CD8-positive, alpha-beta memory T cell (primary cell): ENCODE measurements at regions not wholly inside any gene's neighbourhood (a gene's known extent, or its start where the extent isn't known, plus 50 kb on each side); places are given as distances from the start of the nearest gene placed in this dataset.
"Not testable (repeated sequence)": the region's sequence is repeated elsewhere in the genome, so short reads cannot be mapped to it uniquely, and the experiment has no call there.

ENCODE experiments used
- CTCF ChIA-PET: fragments of 350-600 bp; sonication (Branson Sonifier 250); formaldehyde crosslinking; loops from one replicate; lab custom pipeline; 2021; ENCODE audit warnings: antibody characterized with exemption; lab: Charles Lee
- POLR2A ChIA-PET: fragments of 350-600 bp; sonication (Branson Sonifier 250); formaldehyde crosslinking; loops from one replicate; lab custom pipeline; 2021; ENCODE audit warnings: antibody characterized with exemption; lab: Charles Lee
- DNase-seq, 5 donors: peaks; one replicate each; pipeline versions ENCODE4 v3.0.0 to v3.0.0-alpha.2; 2020 to 2022; ENCODE audit warnings: mixed read lengths in 1 of 5
- H3K27ac ChIP-seq: one replicate; pipeline ENCODE4 v1.7.0; 2013; ENCODE audit warnings: low read depth, mild to moderate bottlenecking, low read length, moderate library complexity
- H3K27me3 ChIP-seq: 2 replicates; pipeline ENCODE4 v1.7.0; 2013; ENCODE audit warnings: low read length, mild to moderate bottlenecking; ENCODE audit not compliant: insufficient read depth, poor library complexity, severe bottlenecking
- H3K36me3 ChIP-seq: 2 replicates; pipeline ENCODE4 v1.7.0; 2013; ENCODE audit warnings: mild to moderate bottlenecking, low read length, moderate library complexity; ENCODE audit not compliant: insufficient read depth
- H3K4me1 ChIP-seq: 2 replicates; pipeline ENCODE4 v1.7.0; 2013; ENCODE audit warnings: mild to moderate bottlenecking, low read length, moderate library complexity; ENCODE audit not compliant: insufficient read depth
- H3K4me3 ChIP-seq: 2 replicates; pipeline ENCODE4 v1.7.0; 2013; ENCODE audit warnings: mild to moderate bottlenecking, low read length
- H3K9me3 ChIP-seq: 2 replicates; pipeline ENCODE4 v1.7.0; 2013; ENCODE audit warnings: mild to moderate bottlenecking, low read length
- H3K27ac Mint-ChIP-seq, 8 donors: one replicate each; pipeline ENCODE4 v1.8.0; 2020 to 2021; ENCODE audit warnings: mixed read lengths in 8 of 8, mild to moderate bottlenecking in 6 of 8, inconsistent platforms in 3 of 8, moderate library complexity in 3 of 8
- H3K27me3 Mint-ChIP-seq, 2 donors: one replicate each; pipeline ENCODE4 v1.8.0; 2020 to 2021; ENCODE audit warnings: mixed read lengths in 2 of 2, mild to moderate bottlenecking in 1 of 2, moderate library complexity in 1 of 2
- H3K36me3 Mint-ChIP-seq, 3 donors: one replicate each; pipeline ENCODE4 v1.8.0; 2020 to 2021; ENCODE audit warnings: mixed read lengths in 3 of 3, inconsistent platforms in 1 of 3, mild to moderate bottlenecking in 1 of 3
- H3K4me1 Mint-ChIP-seq, 3 donors: one replicate each; pipeline ENCODE4 v1.8.0; 2020 to 2021; ENCODE audit warnings: mixed read lengths in 3 of 3, inconsistent platforms in 1 of 3, mild to moderate bottlenecking in 1 of 3
- H3K4me3 Mint-ChIP-seq, 7 donors: one replicate each; pipeline ENCODE4 v1.8.0; 2020 to 2021; ENCODE audit warnings: mixed read lengths in 7 of 7, mild to moderate bottlenecking in 6 of 7, moderate library complexity in 4 of 7, inconsistent platforms in 2 of 7
- H3K9me3 Mint-ChIP-seq, 5 donors: one replicate each; pipeline ENCODE4 v1.8.0; 2020 to 2022; ENCODE audit warnings: mixed read lengths in 5 of 5, mild to moderate bottlenecking in 3 of 5, moderate library complexity in 2 of 5, inconsistent platforms in 1 of 5

DNA sequence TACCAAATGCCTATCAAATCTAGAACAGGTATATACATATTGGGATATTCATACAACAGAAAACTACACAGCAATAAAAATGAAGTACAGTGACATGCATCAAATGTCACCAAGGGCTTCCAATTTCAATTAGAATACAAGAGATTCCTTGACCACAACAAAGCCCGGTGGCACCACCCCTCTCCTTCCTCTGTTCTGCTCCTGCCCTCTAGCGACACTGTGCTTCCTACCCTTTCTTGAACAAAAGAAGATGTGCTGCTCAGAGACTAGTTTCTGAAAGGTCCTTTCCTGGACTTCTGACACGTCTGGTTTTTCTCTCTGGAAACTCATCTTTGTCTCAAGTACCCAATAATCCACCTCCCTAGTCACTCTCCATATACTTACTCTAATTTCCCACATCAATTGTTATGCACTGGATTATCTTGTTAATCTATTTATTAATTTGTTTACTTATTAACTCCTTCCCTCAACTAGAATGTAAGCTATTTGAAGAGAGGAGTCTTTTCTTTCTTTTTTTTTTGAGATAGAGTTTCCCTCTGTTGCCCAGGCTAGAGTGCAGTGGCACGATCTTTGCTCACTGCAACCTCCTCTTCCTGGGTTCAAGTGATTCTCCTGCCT, 70.4 kb upstream of the CTSV start:
- H3K9me3 ChIP-seq = no peaks in the 10 kb centered on the region
- Mint-ChIP-seq H3K27ac (peak overlapping the region in 1 of 8 donors; percentile 80), H3K4me3 (no peak overlapping the region), H3K9me3 (peaks cover 0 to 4% (median 0%) of the 10 kb centered on the region in 5 donors), H3K36me3 (peaks cover 0 to 6% (median 0%) of the 10 kb centered on the region in 3 donors), H3K4me1 (no peaks in the 10 kb centered on the region), H3K27me3 (peaks cover 0 to 13% of the 10 kb centered on the region in 2 donors)
- H3K4me1 ChIP-seq = no peaks in the 10 kb centered on the region
- no peak overlapping the region for H3K4me3 ChIP-seq
- DNase-seq = peak in 1 of 5 donors; percentile 5
- no peak overlapping the region for H3K27ac ChIP-seq
- ChIA-PET CTCF (interaction anchor here (0.6 kb wide), 1 partner anchor 20 kb away, joined by 3 read pairs; no protein-coding TSS in a partner anchor), POLR2A (no interaction called here)
- H3K27me3 ChIP-seq = no peaks in the 10 kb centered on the region
- no peaks in the 10 kb centered on the region for H3K36me3 ChIP-seq

DNA sequence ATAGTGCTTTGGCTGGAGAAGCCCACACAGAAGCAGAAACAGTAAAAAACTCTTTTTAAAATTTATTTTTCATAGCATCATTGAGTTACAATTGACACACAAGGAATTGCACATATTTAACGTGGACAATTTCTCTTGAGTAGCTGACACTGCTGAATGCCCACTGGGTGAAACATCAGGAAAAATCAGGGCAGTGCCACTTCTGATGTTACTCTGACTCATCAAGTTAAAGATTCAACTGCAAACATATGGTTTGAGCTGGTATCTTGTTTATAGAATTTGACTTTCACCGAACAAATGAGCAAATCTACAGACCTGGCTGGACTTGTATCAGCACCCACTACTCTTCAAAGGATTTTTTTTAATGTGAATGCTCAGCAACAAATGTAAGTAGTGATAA, 66.3 kb upstream of the CTSV start:
- H3K36me3 ChIP-seq, H3K27me3 ChIP-seq, H3K27me3 Mint-ChIP-seq, H3K27ac Mint-ChIP-seq, H3K4me1 ChIP-seq, DNase-seq, H3K9me3 Mint-ChIP-seq, H3K4me3 Mint-ChIP-seq, H3K9me3 ChIP-seq, H3K4me1 Mint-ChIP-seq, H3K36me3 Mint-ChIP-seq, H3K27ac ChIP-seq, POLR2A ChIA-PET, H3K4me3 ChIP-seq, CTCF ChIA-PET: not testable (repeated sequence)

DNA sequence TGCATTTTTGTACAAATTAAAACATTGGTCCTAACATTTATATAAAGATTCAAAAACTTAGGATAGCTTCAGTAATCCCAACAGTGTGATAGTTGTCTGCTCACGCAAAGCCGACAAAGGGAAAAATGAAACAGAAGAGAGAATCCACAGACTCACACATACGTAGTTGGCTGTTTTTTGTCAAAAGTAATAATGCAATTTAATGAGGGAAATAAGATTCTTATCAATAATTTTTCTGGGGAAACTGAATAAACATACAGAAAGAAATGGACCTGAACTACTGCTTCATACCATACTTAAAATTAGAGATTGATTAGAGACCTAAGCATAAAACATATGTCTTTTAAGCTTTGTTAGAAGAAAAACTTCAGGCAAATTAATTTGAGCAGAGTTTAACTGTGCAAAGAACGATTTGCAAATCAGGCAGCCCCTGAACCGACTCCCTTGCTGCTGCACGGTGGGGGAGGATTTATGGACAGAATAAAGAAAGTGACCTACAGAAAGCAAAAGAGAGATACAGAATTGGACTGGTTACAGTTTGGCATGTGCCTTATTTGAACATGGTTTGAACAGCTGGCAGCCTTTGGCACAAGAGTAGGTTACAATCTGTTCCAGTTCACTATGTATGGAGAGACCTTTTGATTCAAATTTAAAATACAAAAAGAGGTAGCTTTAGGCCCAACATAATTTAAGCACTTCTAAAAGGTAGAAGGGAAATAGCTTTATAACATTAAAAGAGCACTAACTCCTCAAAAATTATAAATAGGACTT, 64.9 kb upstream of the CTSV start:
- H3K27me3 ChIP-seq, H3K4me3 Mint-ChIP-seq, H3K9me3 Mint-ChIP-seq, CTCF ChIA-PET, H3K36me3 Mint-ChIP-seq, H3K27ac ChIP-seq, H3K27me3 Mint-ChIP-seq, H3K4me1 Mint-ChIP-seq, H3K27ac Mint-ChIP-seq, DNase-seq, H3K4me1 ChIP-seq, H3K36me3 ChIP-seq, H3K4me3 ChIP-seq, H3K9me3 ChIP-seq, POLR2A ChIA-PET: not testable (repeated sequence)

DNA sequence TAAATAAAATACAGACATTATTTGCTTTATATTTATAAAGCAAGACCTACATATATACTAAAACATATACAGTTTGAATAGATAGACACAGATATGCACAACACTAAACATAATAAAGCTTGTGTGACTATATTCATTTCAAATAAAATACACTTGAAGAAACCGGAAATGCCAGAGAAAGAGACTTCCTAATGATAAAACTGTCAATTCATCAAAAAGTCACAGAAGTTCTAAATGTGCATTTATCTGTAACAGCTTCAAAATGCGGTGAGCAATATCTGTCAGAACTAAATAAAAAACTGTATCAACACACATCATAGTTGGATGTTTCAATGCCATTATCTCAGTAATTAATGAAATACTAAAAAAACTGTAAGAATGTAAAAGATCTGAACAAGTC, 60.6 kb upstream of the CTSV start:
- CTCF ChIA-PET, H3K4me1 ChIP-seq, H3K4me3 Mint-ChIP-seq, POLR2A ChIA-PET, H3K27ac ChIP-seq, DNase-seq, H3K36me3 ChIP-seq, H3K9me3 Mint-ChIP-seq, H3K27me3 Mint-ChIP-seq, H3K4me1 Mint-ChIP-seq, H3K36me3 Mint-ChIP-seq, H3K27me3 ChIP-seq, H3K9me3 ChIP-seq, H3K27ac Mint-ChIP-seq, H3K4me3 ChIP-seq: not testable (repeated sequence)

DNA sequence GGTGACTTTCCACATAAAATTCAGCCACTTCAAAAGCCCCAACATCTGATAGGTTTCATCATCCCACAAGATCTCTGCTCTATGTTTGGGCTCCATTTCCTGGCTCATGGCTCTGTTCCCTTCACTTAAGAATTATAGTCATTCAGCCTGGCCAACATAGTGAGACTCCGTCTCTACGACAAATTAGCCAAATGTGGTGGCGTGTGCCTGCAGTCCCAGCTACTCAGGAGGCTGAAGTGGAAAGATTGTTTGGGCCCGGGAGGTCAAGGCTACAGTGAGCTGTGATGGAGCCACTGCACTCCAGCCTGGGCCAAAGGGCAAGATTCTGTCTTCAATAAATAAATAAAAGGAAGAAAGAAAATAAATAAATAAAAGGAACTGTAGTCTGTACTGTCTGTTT, 57.9 kb upstream of the CTSV start:
- peaks cover 0 to 6% (median 1%) of the 10 kb centered on the region in 3 donors for H3K36me3 Mint-ChIP-seq
- H3K27me3 Mint-ChIP-seq = peaks cover 14 to 17% of the 10 kb centered on the region in 2 donors
- no peak overlapping the region for H3K4me3 ChIP-seq
- H3K27me3 ChIP-seq = no peaks in the 10 kb centered on the region
- H3K9me3 ChIP-seq = no peaks in the 10 kb centered on the region
- H3K27ac Mint-ChIP-seq = no peak overlapping the region
- no peaks in the 10 kb centered on the region for H3K36me3 ChIP-seq
- ChIA-PET POLR2A (no interaction called here), CTCF (no interaction called here)
- H3K4me3 Mint-ChIP-seq = no peak overlapping the region
- no peak for DNase-seq
- H3K9me3 Mint-ChIP-seq = no peaks in the 10 kb centered on the region
- H3K4me1 ChIP-seq = no peaks in the 10 kb centered on the region
- no peaks in the 10 kb centered on the region for H3K4me1 Mint-ChIP-seq
- no peak overlapping the region for H3K27ac ChIP-seq

DNA sequence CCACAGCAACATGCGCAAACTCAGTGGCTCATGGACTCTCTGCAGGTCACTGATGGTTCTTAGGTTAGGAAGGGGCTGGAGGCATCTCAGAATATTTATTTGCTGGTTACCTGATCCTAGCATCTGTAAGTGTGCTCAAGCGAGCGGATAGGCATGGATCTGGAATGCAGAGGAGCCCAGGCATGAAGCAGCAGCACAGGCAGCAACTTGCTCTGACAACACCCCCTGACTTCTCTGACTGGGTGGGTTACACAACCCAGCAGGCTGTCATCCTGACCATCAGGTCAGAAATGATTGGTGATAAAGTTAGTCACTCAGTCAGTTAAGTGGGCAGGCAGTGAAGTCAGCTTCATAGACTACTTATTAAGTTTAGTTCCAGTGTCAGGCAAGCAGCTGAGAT, 50.4 kb upstream of the CTSV start:
- H3K27ac ChIP-seq, POLR2A ChIA-PET, H3K36me3 Mint-ChIP-seq, H3K4me3 ChIP-seq, H3K27me3 ChIP-seq, H3K36me3 ChIP-seq, H3K9me3 ChIP-seq, DNase-seq, H3K9me3 Mint-ChIP-seq, H3K4me1 ChIP-seq, H3K4me1 Mint-ChIP-seq, H3K4me3 Mint-ChIP-seq: not testable (repeated sequence)
- peaks cover 13 to 55% of the 10 kb centered on the region in 2 donors for H3K27me3 Mint-ChIP-seq
- H3K27ac Mint-ChIP-seq = peak overlapping the region in 1 of 8 donors; percentile 35
- CTCF ChIA-PET = interaction anchor here (0.7 kb wide), 1 partner anchor 20 kb away, joined by 3 read pairs; no protein-coding TSS in a partner anchor
